Esophagus muscularis mucosa (tissue), 3 donors: ENCODE measurements at regions not wholly inside any gene's neighbourhood (a gene's known extent, or its start where the extent isn't known, plus 50 kb on each side); places are given as distances from the start of the nearest gene placed in this dataset.

Experiments
- POLR2AphosphoS5 ChIP-seq, 2 donors: sonication (generic); formaldehyde crosslinking; IDR thresholded peaks; one replicate each; pipeline ENCODE4 v1.6.1; 2017; ENCODE audit warnings: antibody characterized with exemption in 2 of 2
- TF ChIP-seq, protein P1 (sequence below), 3 experiments: fragments of 200-600 bp in 2 of 3; fragments of 450-650 bp in 1 of 3; sonication (generic) in 2 of 3; IDR thresholded peaks; one replicate each; pipeline ENCODE4 v1.5.1; 2017 to 2019; ENCODE audit warnings: antibody characterized with exemption in 3 of 3, mild to moderate bottlenecking in 2 of 3, moderate library complexity in 1 of 3

DNA sequence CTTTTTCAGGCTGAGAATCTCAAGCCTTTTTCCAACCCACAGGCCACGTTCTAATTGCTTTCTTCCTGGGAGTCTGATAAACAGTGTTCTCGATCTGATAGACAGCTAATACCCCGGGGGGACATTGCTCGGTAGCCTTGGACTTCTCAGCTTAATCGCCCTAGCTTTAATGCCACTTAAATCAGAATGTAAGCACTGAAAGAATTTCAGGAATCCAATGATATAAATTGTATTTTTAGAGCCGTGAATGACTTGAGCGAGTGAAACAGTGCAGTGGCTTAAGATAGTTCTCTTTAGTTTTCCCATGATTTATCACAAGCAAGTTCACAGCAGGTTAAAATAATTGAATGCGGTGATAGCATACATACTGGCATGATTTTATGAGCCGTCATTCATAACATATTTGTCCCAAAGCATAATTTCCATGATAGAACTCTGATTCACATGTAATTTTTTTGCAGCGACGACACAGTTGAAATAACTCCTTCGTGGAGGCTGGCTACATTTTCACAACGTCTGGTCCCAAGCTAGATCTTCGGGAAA, 116.1 kb upstream of the MYOCD start:
- TF ChIP-seq, protein P1, sequence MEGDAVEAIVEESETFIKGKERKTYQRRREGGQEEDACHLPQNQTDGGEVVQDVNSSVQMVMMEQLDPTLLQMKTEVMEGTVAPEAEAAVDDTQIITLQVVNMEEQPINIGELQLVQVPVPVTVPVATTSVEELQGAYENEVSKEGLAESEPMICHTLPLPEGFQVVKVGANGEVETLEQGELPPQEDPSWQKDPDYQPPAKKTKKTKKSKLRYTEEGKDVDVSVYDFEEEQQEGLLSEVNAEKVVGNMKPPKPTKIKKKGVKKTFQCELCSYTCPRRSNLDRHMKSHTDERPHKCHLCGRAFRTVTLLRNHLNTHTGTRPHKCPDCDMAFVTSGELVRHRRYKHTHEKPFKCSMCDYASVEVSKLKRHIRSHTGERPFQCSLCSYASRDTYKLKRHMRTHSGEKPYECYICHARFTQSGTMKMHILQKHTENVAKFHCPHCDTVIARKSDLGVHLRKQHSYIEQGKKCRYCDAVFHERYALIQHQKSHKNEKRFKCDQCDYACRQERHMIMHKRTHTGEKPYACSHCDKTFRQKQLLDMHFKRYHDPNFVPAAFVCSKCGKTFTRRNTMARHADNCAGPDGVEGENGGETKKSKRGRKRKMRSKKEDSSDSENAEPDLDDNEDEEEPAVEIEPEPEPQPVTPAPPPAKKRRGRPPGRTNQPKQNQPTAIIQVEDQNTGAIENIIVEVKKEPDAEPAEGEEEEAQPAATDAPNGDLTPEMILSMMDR (IDR thresholded peaks at IDR 0.05): no peak
- no peak for TF ChIP-seq POLR2AphosphoS5 (IDR thresholded peaks at IDR 0.05)
